ENCODE measurements at regions not wholly inside any gene's neighbourhood (a gene's known extent, or its start where the extent isn't known, plus 50 kb on each side); places are given as distances from the start of the nearest gene placed in this dataset.

DNA sequence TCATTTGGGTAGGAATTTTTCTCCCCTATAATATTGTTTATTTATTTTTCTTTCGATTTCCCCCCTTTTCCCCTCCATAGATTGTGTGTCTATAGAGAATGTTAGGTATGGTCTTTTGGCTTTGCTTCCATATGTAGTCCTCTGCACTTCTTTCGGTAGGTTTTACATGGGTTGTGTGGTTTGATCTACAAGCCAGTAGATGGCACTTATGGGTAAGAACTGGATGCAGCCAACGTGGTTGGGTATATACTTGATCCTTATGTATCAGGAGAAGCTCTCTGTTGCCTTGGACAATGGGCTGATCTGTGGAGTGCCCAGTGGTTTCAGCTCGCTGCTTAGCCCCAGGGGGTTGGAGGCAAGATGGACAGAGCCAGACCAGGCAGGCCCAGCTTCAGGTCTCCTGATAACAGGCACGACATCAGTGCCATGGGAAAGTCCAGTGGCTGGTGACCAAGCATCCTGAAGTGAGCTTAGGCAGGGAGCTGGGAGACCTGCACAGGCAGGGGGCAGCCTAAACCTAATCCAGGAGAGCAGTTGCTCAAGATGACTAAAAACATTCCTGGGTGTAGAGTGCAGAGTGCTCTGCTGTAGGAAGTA lies 488.3 kb downstream of the CCDC85A start:
- H3K4me1 Mint-ChIP-seq, result no peaks in the 10 kb centered on the region
- no peaks in the 10 kb centered on the region for H3K27me3 Mint-ChIP-seq
- H3K9me3 ChIP-seq (ENCODE audit: control insufficient read depth, low read length, poor library complexity, severe bottlenecking), result no peaks in the 10 kb centered on the region
- H3K36me3 Mint-ChIP-seq (ENCODE audit: low read depth), result no peaks in the 10 kb centered on the region
- DNase-seq (no peak), ATAC-seq (no peak)
- H3K27ac Mint-ChIP-seq, result no peak overlapping the region
- no peak overlapping the region for H3K4me3 Mint-ChIP-seq

DNA sequence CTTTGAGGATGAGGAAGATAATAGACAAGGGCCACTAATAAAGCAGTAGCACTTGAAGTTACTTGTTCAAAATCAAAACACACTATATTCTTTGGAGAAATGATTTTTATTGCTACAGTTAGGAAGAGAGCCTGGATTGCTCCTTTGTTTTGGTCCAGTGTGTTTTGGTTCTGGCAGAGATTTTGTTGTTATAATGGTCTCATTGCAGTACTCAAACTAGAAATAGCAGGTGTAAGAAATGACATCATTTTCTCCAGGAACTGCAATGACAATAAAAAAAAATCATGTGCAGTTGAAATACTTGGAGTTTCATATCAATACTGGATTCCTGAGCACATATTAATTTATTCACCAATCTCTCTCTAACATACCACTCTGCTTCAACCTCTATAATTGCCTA lies 490.3 kb downstream of the CCDC85A start:
- no peaks in the 10 kb centered on the region for H3K4me1 Mint-ChIP-seq
- no peak overlapping the region for H3K4me3 Mint-ChIP-seq
- no peaks in the 10 kb centered on the region for H3K36me3 Mint-ChIP-seq (ENCODE audit: low read depth)
- no peak for ATAC-seq
- no peak for DNase-seq
- H3K27me3 Mint-ChIP-seq, result no peaks in the 10 kb centered on the region
- H3K27ac Mint-ChIP-seq, result no peak overlapping the region
- H3K9me3 ChIP-seq (ENCODE audit: control insufficient read depth, low read length, poor library complexity, severe bottlenecking), result no peaks in the 10 kb centered on the region

DNA sequence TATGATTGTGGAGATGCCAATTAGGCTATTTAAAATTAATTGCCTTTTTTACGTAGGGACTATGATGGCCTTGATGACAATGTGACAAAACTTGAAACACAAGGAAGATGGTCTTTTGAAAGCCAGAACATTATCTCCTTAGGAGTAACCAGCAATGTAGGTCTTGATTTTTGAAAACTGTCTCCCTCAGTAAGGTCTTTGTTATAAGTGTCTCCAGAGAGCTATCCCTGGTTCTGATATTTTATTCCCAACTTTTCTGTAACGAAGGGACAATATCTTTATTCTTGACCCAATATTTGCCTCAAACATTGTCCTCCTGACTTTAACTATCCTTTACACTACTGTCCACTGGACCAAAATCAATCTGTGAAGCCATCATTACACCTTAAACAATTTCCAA lies 493.2 kb downstream of the CCDC85A start:
- no peaks in the 10 kb centered on the region for H3K9me3 ChIP-seq (ENCODE audit: control insufficient read depth, low read length, poor library complexity, severe bottlenecking)
- Mint-ChIP-seq H3K36me3 (ENCODE audit: low read depth) (no peaks in the 10 kb centered on the region), H3K27me3 (no peaks in the 10 kb centered on the region), H3K27ac (no peak overlapping the region), H3K4me3 (no peak overlapping the region), H3K4me1 (no peaks in the 10 kb centered on the region)
- DNase-seq, result no peak
- ATAC-seq, result no peak

- ATAC-seq, result no peak
- Mint-ChIP-seq H3K4me1 (no peaks in the 10 kb centered on the region), H3K27ac (no peak overlapping the region), H3K36me3 (ENCODE audit: low read depth) (no peaks in the 10 kb centered on the region), H3K4me3 (no peak overlapping the region), H3K27me3 (no peaks in the 10 kb centered on the region)
- DNase-seq, result no peak
- H3K9me3 ChIP-seq (ENCODE audit: control insufficient read depth, low read length, poor library complexity, severe bottlenecking), result no peaks in the 10 kb centered on the region
Measured at GRCh38 chr2:56680971-56681631, 497.3 kb downstream of the CCDC85A start.

GRCh38 chr2:56681659-56682396 lies 498.0 kb downstream of the CCDC85A start:
- H3K9me3 ChIP-seq (ENCODE audit: control insufficient read depth, low read length, poor library complexity, severe bottlenecking), result no peaks in the 10 kb centered on the region
- no peak for DNase-seq
- Mint-ChIP-seq H3K4me1 (no peaks in the 10 kb centered on the region), H3K4me3 (no peak overlapping the region), H3K27me3 (no peaks in the 10 kb centered on the region), H3K27ac (no peak overlapping the region), H3K36me3 (ENCODE audit: low read depth) (no peaks in the 10 kb centered on the region)
- no peak for ATAC-seq

GRCh38 chr2:56682397-56682760 lies 498.6 kb downstream of the CCDC85A start:
- DNase-seq, result no peak
- no peak overlapping the region for H3K27ac Mint-ChIP-seq

DNA sequence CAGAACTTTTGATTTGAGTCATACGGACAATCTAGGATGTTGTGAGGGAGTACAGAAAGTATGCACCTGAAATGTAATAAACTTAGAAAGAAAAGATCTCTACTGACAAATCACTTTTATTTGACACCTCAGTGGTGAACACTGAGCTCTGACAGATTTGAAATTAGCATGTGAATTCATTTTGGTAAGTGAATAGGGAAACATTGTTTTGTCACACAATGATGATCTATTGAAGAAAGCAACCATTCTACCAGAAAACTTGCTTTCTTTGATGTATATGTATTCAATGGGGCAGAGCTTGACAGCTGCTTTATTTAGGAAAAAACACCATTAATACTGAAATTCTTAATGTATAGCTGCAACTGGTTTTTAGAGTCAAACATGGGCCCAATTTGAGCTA lies 500.5 kb downstream of the CCDC85A start:
- H3K4me3 Mint-ChIP-seq, result no peak overlapping the region
- H3K27ac Mint-ChIP-seq, result no peak overlapping the region
- DNase-seq (no peak), ATAC-seq (no peak)
- H3K27me3 Mint-ChIP-seq, result no peaks in the 10 kb centered on the region
- H3K4me1 Mint-ChIP-seq, result no peaks in the 10 kb centered on the region
- no peaks in the 10 kb centered on the region for H3K36me3 Mint-ChIP-seq (ENCODE audit: low read depth)
- no peaks in the 10 kb centered on the region for H3K9me3 ChIP-seq (ENCODE audit: control insufficient read depth, low read length, poor library complexity, severe bottlenecking)

More at GRCh38 chr2:56682397-56682760, 498.6 kb downstream of the CCDC85A start:
- H3K4me3 Mint-ChIP-seq, result no peak overlapping the region
- ATAC-seq, result no peak
- no peaks in the 10 kb centered on the region for H3K27me3 Mint-ChIP-seq
- H3K36me3 Mint-ChIP-seq (ENCODE audit: low read depth), result no peaks in the 10 kb centered on the region
- H3K9me3 ChIP-seq (ENCODE audit: control insufficient read depth, low read length, poor library complexity, severe bottlenecking), result no peaks in the 10 kb centered on the region
- no peaks in the 10 kb centered on the region for H3K4me1 Mint-ChIP-seq

GRCh38 chr2:56685205-56685604 lies 501.4 kb downstream of the CCDC85A start:
- no peak for ATAC-seq
- Mint-ChIP-seq H3K4me1 (no peaks in the 10 kb centered on the region), H3K27ac (no peak overlapping the region)

DNA sequence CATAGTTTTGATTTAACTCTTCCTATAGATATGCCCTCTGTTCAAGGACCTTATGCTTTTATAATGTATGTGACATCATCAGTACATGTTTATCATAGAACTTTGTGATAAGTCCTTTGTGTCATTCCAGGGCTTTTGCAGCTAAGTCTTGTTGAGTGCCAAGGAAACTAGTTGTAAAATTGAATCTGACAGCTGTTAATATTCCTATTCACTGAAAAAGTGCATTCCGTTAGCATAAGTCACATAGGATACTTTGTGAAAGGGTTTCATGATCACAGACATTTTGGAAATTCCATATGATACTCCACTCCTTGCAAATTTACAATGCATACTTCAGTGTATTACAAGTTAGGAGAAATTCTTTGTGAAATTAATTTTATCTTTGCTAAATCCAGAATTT lies 503.4 kb downstream of the CCDC85A start:
- Mint-ChIP-seq H3K4me3 (no peak overlapping the region), H3K4me1 (no peaks in the 10 kb centered on the region), H3K27ac (no peak overlapping the region), H3K36me3 (ENCODE audit: low read depth) (no peaks in the 10 kb centered on the region), H3K27me3 (no peaks in the 10 kb centered on the region)
- ATAC-seq, result no peak
- no peaks in the 10 kb centered on the region for H3K9me3 ChIP-seq (ENCODE audit: control insufficient read depth, low read length, poor library complexity, severe bottlenecking)
- no peak for DNase-seq

More at GRCh38 chr2:56685205-56685604, 501.4 kb downstream of the CCDC85A start:
- H3K9me3 ChIP-seq (ENCODE audit: control insufficient read depth, low read length, poor library complexity, severe bottlenecking), result no peaks in the 10 kb centered on the region
- Mint-ChIP-seq H3K4me3 (no peak overlapping the region), H3K36me3 (ENCODE audit: low read depth) (no peaks in the 10 kb centered on the region), H3K27me3 (no peaks in the 10 kb centered on the region)
- no peak for DNase-seq

- H3K36me3 Mint-ChIP-seq (ENCODE audit: low read depth), result no peaks in the 10 kb centered on the region
- DNase-seq (no peak), ATAC-seq (no peak)
- H3K9me3 ChIP-seq (ENCODE audit: control insufficient read depth, low read length, poor library complexity, severe bottlenecking), result no peaks in the 10 kb centered on the region
- no peaks in the 10 kb centered on the region for H3K27me3 Mint-ChIP-seq
- no peak overlapping the region for H3K27ac Mint-ChIP-seq
- no peak overlapping the region for H3K4me3 Mint-ChIP-seq
- no peaks in the 10 kb centered on the region for H3K4me1 Mint-ChIP-seq
Measured at GRCh38 chr2:56688661-56689060, 504.9 kb downstream of the CCDC85A start.

- ATAC-seq (no peak), DNase-seq (no peak)
- H3K4me3 Mint-ChIP-seq, result no peak overlapping the region
- no peaks in the 10 kb centered on the region for H3K4me1 Mint-ChIP-seq
- H3K36me3 Mint-ChIP-seq (ENCODE audit: low read depth), result no peaks in the 10 kb centered on the region
- H3K9me3 ChIP-seq (ENCODE audit: control insufficient read depth, low read length, poor library complexity, severe bottlenecking), result no peaks in the 10 kb centered on the region
- no peak overlapping the region for H3K27ac Mint-ChIP-seq
- H3K27me3 Mint-ChIP-seq, result no peaks in the 10 kb centered on the region
Measured at GRCh38 chr2:56693501-56693900, 509.7 kb downstream of the CCDC85A start.

DNA sequence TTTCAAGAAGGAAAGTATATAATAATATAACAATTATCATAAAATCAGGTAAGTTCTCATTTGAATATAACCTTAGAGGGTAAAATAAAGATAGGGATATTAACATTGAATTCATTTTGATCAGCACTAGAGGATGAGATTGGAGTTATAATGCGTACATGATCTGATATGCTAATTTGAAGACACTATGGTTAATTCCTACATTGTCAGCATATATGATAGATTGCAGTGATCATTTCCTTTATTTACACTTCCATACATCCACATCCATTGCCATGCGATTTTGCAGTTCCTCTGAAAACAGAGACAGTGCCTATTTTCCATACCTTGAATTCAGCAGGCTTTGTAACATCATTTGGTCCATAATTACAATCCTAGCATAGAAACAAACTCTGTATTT lies 519.2 kb downstream of the CCDC85A start:
- H3K9me3 ChIP-seq (ENCODE audit: control insufficient read depth, low read length, poor library complexity, severe bottlenecking), result peaks cover 3% of the 10 kb centered on the region
- H3K4me1 Mint-ChIP-seq, result no peaks in the 10 kb centered on the region
- no peaks in the 10 kb centered on the region for H3K36me3 Mint-ChIP-seq (ENCODE audit: low read depth)
- ATAC-seq (no peak), DNase-seq (no peak)
- no peak overlapping the region for H3K27ac Mint-ChIP-seq
- no peaks in the 10 kb centered on the region for H3K27me3 Mint-ChIP-seq
- H3K4me3 Mint-ChIP-seq, result no peak overlapping the region

- Mint-ChIP-seq H3K36me3 (ENCODE audit: low read depth) (no peaks in the 10 kb centered on the region), H3K4me3 (no peak overlapping the region), H3K4me1 (no peaks in the 10 kb centered on the region), H3K27me3 (no peaks in the 10 kb centered on the region), H3K27ac (no peak overlapping the region)
- DNase-seq (no peak), ATAC-seq (no peak)
- H3K9me3 ChIP-seq (ENCODE audit: control insufficient read depth, low read length, poor library complexity, severe bottlenecking), result no peaks in the 10 kb centered on the region
Measured at GRCh38 chr2:56705713-56706112, 521.9 kb downstream of the CCDC85A start.

DNA sequence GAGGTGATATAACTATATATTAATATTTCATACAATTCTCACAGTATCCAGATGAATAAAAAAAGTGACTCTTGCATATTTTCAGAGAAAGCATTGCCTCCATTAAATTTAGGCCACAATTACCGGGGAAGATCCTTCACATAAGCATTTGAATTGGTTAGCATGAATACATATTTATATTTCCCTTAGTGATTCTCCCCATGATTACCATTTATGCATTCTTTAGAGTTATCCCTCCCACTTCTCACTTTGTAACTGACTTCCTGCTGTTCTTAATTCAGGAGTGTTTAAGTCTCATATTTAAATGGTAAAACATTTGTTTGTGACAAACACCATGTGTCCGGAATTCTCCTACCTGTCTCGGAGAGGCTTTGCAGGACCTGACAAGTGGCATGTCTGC lies 523.4 kb downstream of the CCDC85A start:
- H3K27ac Mint-ChIP-seq, result no peak overlapping the region
- DNase-seq (no peak), ATAC-seq (no peak)
- no peaks in the 10 kb centered on the region for H3K9me3 ChIP-seq (ENCODE audit: control insufficient read depth, low read length, poor library complexity, severe bottlenecking)
- H3K4me3 Mint-ChIP-seq, result no peak overlapping the region
- H3K36me3 Mint-ChIP-seq (ENCODE audit: low read depth), result no peaks in the 10 kb centered on the region
- no peaks in the 10 kb centered on the region for H3K27me3 Mint-ChIP-seq
- H3K4me1 Mint-ChIP-seq, result no peaks in the 10 kb centered on the region

Measured in T-helper 17 cell (primary cell).